H9 (cell line): ENCODE measurements at regions not wholly inside any gene's neighbourhood (a gene's known extent, or its start where the extent isn't known, plus 50 kb on each side); places are given as distances from the start of the nearest gene placed in this dataset.

ENCODE experiments used
- DNase-seq: peaks from one replicate; pipeline ENCODE4 v3.0.0-alpha.2; 2017
- H2AFZ ChIP-seq: one replicate; pipeline ENCODE4 v1.6.1; 2013; ENCODE audit warnings: mild to moderate bottlenecking, low read length, control low read depth, moderate library complexity
- H2AK5ac ChIP-seq: 2 replicates; pipeline ENCODE4 v1.6.1; 2013; ENCODE audit warnings: low read length, control low read depth, mixed read lengths; ENCODE audit not compliant: insufficient read length
- H2BK120ac ChIP-seq: one replicate; pipeline ENCODE4 v1.6.1; 2013; ENCODE audit warnings: low read depth, mild to moderate bottlenecking, low read length, control low read depth, inconsistent platforms; ENCODE audit not compliant: poor library complexity, severe bottlenecking
- H2BK12ac ChIP-seq: 2 replicates; pipeline ENCODE4 v1.6.1; 2013; ENCODE audit warnings: low read length, control low read depth, mixed read lengths, low read depth; ENCODE audit not compliant: insufficient read length
- H2BK15ac ChIP-seq: 2 replicates; pipeline ENCODE4 v1.6.1; 2013; ENCODE audit warnings: low read depth, low read length, control low read depth
- H2BK20ac ChIP-seq: one replicate; pipeline ENCODE4 v1.6.1; 2013; ENCODE audit warnings: low read depth, mild to moderate bottlenecking, low read length, control low read depth, inconsistent platforms; ENCODE audit not compliant: poor library complexity, severe bottlenecking
- H2BK5ac ChIP-seq: 2 replicates; pipeline ENCODE4 v1.6.1; 2013; ENCODE audit warnings: low read length, control low read depth, mixed read lengths; ENCODE audit not compliant: insufficient read length
- H3K14ac ChIP-seq: 2 replicates; pipeline ENCODE4 v1.6.1; 2013; ENCODE audit warnings: low read length, control low read depth; ENCODE audit not compliant: insufficient read depth
- H3K18ac ChIP-seq: 2 replicates; pipeline ENCODE4 v1.6.1; 2013; ENCODE audit warnings: low read depth, mild to moderate bottlenecking, mixed read lengths, low read length, control low read depth; ENCODE audit not compliant: insufficient read length
- H3K23ac ChIP-seq: 2 replicates; pipeline ENCODE4 v1.6.1; 2013; ENCODE audit warnings: low read length, control low read depth, mixed read lengths, low read depth; ENCODE audit not compliant: insufficient read length
- H3K23me2 ChIP-seq: 2 replicates; pipeline ENCODE4 v1.6.1; 2013; ENCODE audit warnings: low read depth, mild to moderate bottlenecking, mixed read lengths, low read length, control low read depth; ENCODE audit not compliant: insufficient read length, poor library complexity, severe bottlenecking
- H3K27ac ChIP-seq: 2 replicates; pipeline ENCODE4 v1.5.1; 2013; ENCODE audit warnings: low read length, control low read depth, mixed read lengths, low read depth; ENCODE audit not compliant: insufficient read length
- H3K27me3 ChIP-seq: 2 replicates; pipeline ENCODE4 v1.6.1; 2013; ENCODE audit warnings: low read length, control low read depth, inconsistent platforms; ENCODE audit not compliant: insufficient read depth
- H3K4ac ChIP-seq: 2 replicates; pipeline ENCODE4 v1.6.1; 2013; ENCODE audit warnings: low read depth, mild to moderate bottlenecking, control low read depth, inconsistent platforms, low read length, moderate library complexity
- H3K4me1 ChIP-seq: 2 replicates; pipeline ENCODE4 v1.6.1; 2013; ENCODE audit warnings: low read length, control low read depth, inconsistent platforms; ENCODE audit not compliant: insufficient read depth
- H3K4me2 ChIP-seq: 2 replicates; pipeline ENCODE4 v1.6.1; 2013; ENCODE audit warnings: low read length, control low read depth, mixed read lengths; ENCODE audit not compliant: insufficient read length, insufficient read depth
- H3K56ac ChIP-seq: 2 replicates; pipeline ENCODE4 v1.6.1; 2013; ENCODE audit warnings: low read depth, mild to moderate bottlenecking, mixed read lengths, low read length, control low read depth; ENCODE audit not compliant: insufficient read length
- H3K79me1 ChIP-seq: 2 replicates; pipeline ENCODE4 v1.6.1; 2013; ENCODE audit warnings: low read depth, mild to moderate bottlenecking, moderate library complexity, low read length, control low read depth, inconsistent platforms; ENCODE audit not compliant: insufficient read depth, poor library complexity, severe bottlenecking
- H3K79me2 ChIP-seq: 2 replicates; pipeline ENCODE4 v1.6.1; 2013; ENCODE audit warnings: low read length, control low read depth, inconsistent platforms; ENCODE audit not compliant: insufficient read depth
- H3K9ac ChIP-seq: 2 replicates; pipeline ENCODE4 v1.6.1; 2013; ENCODE audit warnings: low read length, control low read depth, mixed read lengths; ENCODE audit not compliant: insufficient read length; ENCODE audit errors: extremely low read depth
- H3K9me3 ChIP-seq: one replicate; pipeline ENCODE4 v1.6.1; 2013; ENCODE audit warnings: low read depth, low read length, inconsistent platforms; ENCODE audit not compliant: control insufficient read depth
- H3T11ph ChIP-seq: one replicate; pipeline ENCODE4 v1.6.1; 2013; ENCODE audit warnings: mild to moderate bottlenecking, low read length, control low read depth, inconsistent platforms
- H4K20me1 ChIP-seq: one replicate; pipeline ENCODE4 v1.6.1; 2013; ENCODE audit not compliant: control insufficient read depth, insufficient read length, insufficient read depth
- H4K5ac ChIP-seq: 2 replicates; pipeline ENCODE4 v1.6.1; 2013; ENCODE audit warnings: low read depth, mild to moderate bottlenecking, mixed read lengths, low read length, control low read depth; ENCODE audit not compliant: insufficient read length
- H4K8ac ChIP-seq: replicated peaks from 2 replicates; pipeline ENCODE4 v1.6.1; 2013; ENCODE audit warnings: low read length, control low read depth, mixed read lengths, low read depth; ENCODE audit not compliant: insufficient read length
- H4K91ac ChIP-seq: 2 replicates; pipeline ENCODE4 v1.6.1; 2013; ENCODE audit warnings: low read depth, mild to moderate bottlenecking, moderate library complexity, mixed read lengths, low read length, control low read depth; ENCODE audit not compliant: insufficient read length
- H3K27ac Mint-ChIP-seq, 3 experiments: 2 replicates in 2 of 3; 3 replicates in 1 of 3; pipeline ENCODE4 v1.8.0; 2020 to 2021; ENCODE audit warnings: mixed read lengths in 3 of 3, mild to moderate bottlenecking in 1 of 3, moderate library complexity in 1 of 3
- H3K27me3 Mint-ChIP-seq: 2 replicates; pipeline ENCODE4 v1.8.0; 2021; ENCODE audit warnings: low read depth, mild to moderate bottlenecking, moderate library complexity, mixed read lengths
- H3K36me3 Mint-ChIP-seq, 3 experiments: 2 replicates in 2 of 3; 3 replicates in 1 of 3; pipeline ENCODE4 v1.8.0; 2020 to 2021; ENCODE audit warnings: low read depth in 3 of 3, mixed read lengths in 3 of 3; ENCODE audit not compliant: insufficient read depth in 1 of 3
- H3K4me1 Mint-ChIP-seq, 2 experiments: 2 replicates each; pipeline ENCODE4 v1.8.0; 2020; ENCODE audit warnings: mixed read lengths in 2 of 2
- H3K4me3 Mint-ChIP-seq, 2 experiments: 2 replicates in 1 of 2; 3 replicates in 1 of 2; pipeline ENCODE4 v1.8.0; 2020 to 2021; ENCODE audit warnings: mild to moderate bottlenecking in 2 of 2, mixed read lengths in 2 of 2, moderate library complexity in 1 of 2
- H3K9me3 Mint-ChIP-seq, 2 experiments: 2 replicates in 1 of 2; 3 replicates in 1 of 2; pipeline ENCODE4 v1.8.0; 2020; ENCODE audit warnings: mild to moderate bottlenecking in 2 of 2, mixed read lengths in 2 of 2, moderate library complexity in 1 of 2
- WGBS: extraction: QIAGEN DNeasy Blood & Tissue Kit; methylation state at CpG from one replicate; pipeline ENCODE4 v1.1.7; 2013; ENCODE audit warnings: missing lambda C conversion rate, low lambda C conversion rate, mixed read lengths; ENCODE audit not compliant: insufficient read length; ENCODE audit errors: extremely low coverage; 5-methylcytosine and 5-hydroxymethylcytosine counted together
- TF ChIP-seq, protein P1 (sequence below): fragments of 200-600 bp; sonication (generic); conservative IDR thresholded peaks from 3 replicates; pipeline ENCODE4 v1.8.0; 2021; ENCODE audit warnings: antibody characterized with exemption, mild to moderate bottlenecking

DNA sequence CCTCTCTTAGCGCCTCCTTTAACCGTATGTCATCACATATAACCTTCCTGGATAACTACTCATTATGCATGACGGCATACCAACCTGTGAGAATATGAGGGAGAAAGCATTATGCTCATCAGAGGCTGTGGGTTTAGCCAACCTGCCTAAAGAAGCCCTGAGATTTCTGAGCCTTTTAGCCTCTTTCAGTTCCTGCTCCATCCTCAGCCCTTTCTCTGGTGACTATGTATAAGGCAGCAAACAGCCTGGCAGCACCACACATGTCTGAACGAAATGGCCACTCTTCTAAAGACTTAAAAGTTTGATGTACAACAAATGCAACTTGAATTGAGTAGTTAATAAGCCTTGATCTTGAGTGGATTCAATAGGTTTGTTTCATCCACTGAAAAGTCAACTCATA is 64.8 kb upstream of the SOX5 start:
- H3K4me1 Mint-ChIP-seq: peaks cover 24 to 27% of the 10 kb centered on the region in 2 experiments
- Histone ChIP-seq H3K14ac (no peak overlapping the region), H3K23ac (no peak overlapping the region), H2BK12ac (no peak overlapping the region), H3K4me2 (no peak overlapping the region), H2AFZ (no peak overlapping the region), H3K23me2 (no peaks in the 10 kb centered on the region), H3K4me1 (no peaks in the 10 kb centered on the region), H3T11ph (no peak overlapping the region), H2BK5ac (no peak overlapping the region), H3K27ac (no peak overlapping the region), H3K9ac (no peak overlapping the region), H3K9me3 (no peaks in the 10 kb centered on the region), H3K4ac (no peak overlapping the region), H3K79me1 (no peaks in the 10 kb centered on the region), H4K5ac (no peak overlapping the region), H2BK120ac (no peak overlapping the region), H4K20me1 (no peaks in the 10 kb centered on the region), H4K91ac (no peak overlapping the region), H2AK5ac (no peak overlapping the region), H3K56ac (no peak overlapping the region), H3K27me3 (peaks cover 4% of the 10 kb centered on the region; the same call in 1 of the 2 replicates), H4K8ac (no peak overlapping the region), H3K79me2 (no peaks in the 10 kb centered on the region), H2BK20ac (no peak overlapping the region), H3K18ac (no peak overlapping the region), H2BK15ac (no peak overlapping the region)
- H3K9me3 Mint-ChIP-seq: no peaks in the 10 kb centered on the region; a peak in 1 of 5 replicates
- H3K36me3 Mint-ChIP-seq: peaks cover 0 to 4% (median 0%) of the 10 kb centered on the region in 3 experiments; a peak in 1 of 7 replicates
- peaks cover 66% of the 10 kb centered on the region for H3K27me3 Mint-ChIP-seq
- WGBS: no CpG with 5 or more reads among the region's 4 CpGs
- TF ChIP-seq, protein P1, sequence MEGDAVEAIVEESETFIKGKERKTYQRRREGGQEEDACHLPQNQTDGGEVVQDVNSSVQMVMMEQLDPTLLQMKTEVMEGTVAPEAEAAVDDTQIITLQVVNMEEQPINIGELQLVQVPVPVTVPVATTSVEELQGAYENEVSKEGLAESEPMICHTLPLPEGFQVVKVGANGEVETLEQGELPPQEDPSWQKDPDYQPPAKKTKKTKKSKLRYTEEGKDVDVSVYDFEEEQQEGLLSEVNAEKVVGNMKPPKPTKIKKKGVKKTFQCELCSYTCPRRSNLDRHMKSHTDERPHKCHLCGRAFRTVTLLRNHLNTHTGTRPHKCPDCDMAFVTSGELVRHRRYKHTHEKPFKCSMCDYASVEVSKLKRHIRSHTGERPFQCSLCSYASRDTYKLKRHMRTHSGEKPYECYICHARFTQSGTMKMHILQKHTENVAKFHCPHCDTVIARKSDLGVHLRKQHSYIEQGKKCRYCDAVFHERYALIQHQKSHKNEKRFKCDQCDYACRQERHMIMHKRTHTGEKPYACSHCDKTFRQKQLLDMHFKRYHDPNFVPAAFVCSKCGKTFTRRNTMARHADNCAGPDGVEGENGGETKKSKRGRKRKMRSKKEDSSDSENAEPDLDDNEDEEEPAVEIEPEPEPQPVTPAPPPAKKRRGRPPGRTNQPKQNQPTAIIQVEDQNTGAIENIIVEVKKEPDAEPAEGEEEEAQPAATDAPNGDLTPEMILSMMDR: no peak
- H3K4me3 Mint-ChIP-seq: no peak overlapping the region
- no peak for DNase-seq
- no peak overlapping the region for H3K27ac Mint-ChIP-seq
